ENCODE measurements at regions not wholly inside any gene's neighbourhood (a gene's known extent, or its start where the extent isn't known, plus 50 kb on each side); places are given as distances from the start of the nearest gene placed in this dataset.

- TF ChIP-seq REST (IDR thresholded peaks at IDR 0.05) (no peak), GABPA (IDR thresholded peaks at IDR 0.05 in 1 of 2, conservative IDR thresholded peaks at IDR 0.05 in 1 of 2) (no peak), RAD21 (IDR thresholded peaks at IDR 0.05) (no peak), EGR1 (IDR thresholded peaks at IDR 0.05; ENCODE audit: low read depth in 2 of 2) (no peak)
Measured at GRCh38 chr1:103997631-103998030, 247.9 kb downstream of the AMY1C start (continued).

GRCh38 chr1:104018922-104019674 is 269.4 kb downstream of the AMY1C start:
- Histone ChIP-seq H3K9me3 (ENCODE audit: control insufficient read depth in 4 of 4, low read length in 3 of 4) (no peaks in the 10 kb centered on the region), H3K36me3 (ENCODE audit: control insufficient read depth in 4 of 4, insufficient read depth in 3 of 4, low read depth in 1 of 4, low read length in 3 of 4) (no peaks in the 10 kb centered on the region), H3K9ac (ENCODE audit: low read depth in 1 of 2, low read length in 2 of 2) (no peak overlapping the region), H3K4me3 (ENCODE audit: low read depth in 1 of 3, low read length in 3 of 3) (no peak overlapping the region), H3K27me3 (ENCODE audit: control insufficient read depth in 4 of 4, insufficient read depth in 4 of 4, low read length in 3 of 4) (no peaks in the 10 kb centered on the region), H3K4me1 (ENCODE audit: control insufficient read depth in 4 of 4, insufficient read depth in 4 of 4, low read length in 3 of 4) (no peaks in the 10 kb centered on the region), H3K27ac (ENCODE audit: low read depth in 1 of 2, low read length in 2 of 2) (no peak overlapping the region)
- no peak for TF ChIP-seq TAF1 (conservative IDR thresholded peaks at IDR 0.05)
- no peak for TF ChIP-seq ZBTB33 (IDR thresholded peaks at IDR 0.05)
- TF ChIP-seq FOXA2 (IDR thresholded peaks at IDR 0.05): no peak
- no peak for TF ChIP-seq RXRA (IDR thresholded peaks at IDR 0.05)
- TF ChIP-seq HNF4G (IDR thresholded peaks at IDR 0.05): no peak
- TF ChIP-seq GABPA (IDR thresholded peaks at IDR 0.05 in 1 of 2, conservative IDR thresholded peaks at IDR 0.05 in 1 of 2): no peak
- no peak for TF ChIP-seq NR2F2 (IDR thresholded peaks at IDR 0.05)
- no peak for TF ChIP-seq JUND (IDR thresholded peaks at IDR 0.05)
- no peak for TF ChIP-seq SP1 (IDR thresholded peaks at IDR 0.05)
- TF ChIP-seq EGR1 (IDR thresholded peaks at IDR 0.05; ENCODE audit: low read depth in 2 of 2): no peak
- no peak for TF ChIP-seq ATF3 (IDR thresholded peaks at IDR 0.05)
- TF ChIP-seq YY1 (IDR thresholded peaks at IDR 0.05): no peak
- no peak for TF ChIP-seq CTCF (IDR thresholded peaks at IDR 0.05; ENCODE audit: low read depth, low read length, missing input control)
- TF ChIP-seq FOXA1 (IDR thresholded peaks at IDR 0.05): no peak
- TF ChIP-seq REST (IDR thresholded peaks at IDR 0.05): no peak
- no peak for TF ChIP-seq RAD21 (IDR thresholded peaks at IDR 0.05)
- no peak for TF ChIP-seq HNF4A (conservative IDR thresholded peaks at IDR 0.05)
- no peak for TF ChIP-seq MAX (IDR thresholded peaks at IDR 0.05)
- 78% methylated on average over 1 of the region's 1 CpG for WGBS
- DNase-seq (ENCODE audit: low spot score): no peak

Data from liver (tissue), 8 donors.